Keratinocyte (primary cell): ENCODE measurements at regions not wholly inside any gene's neighbourhood (a gene's known extent, or its start where the extent isn't known, plus 50 kb on each side); places are given as distances from the start of the nearest gene placed in this dataset.

ENCODE experiments used
- EZH2 ChIP-seq: IDR thresholded peaks from one replicate; pipeline ENCODE4 v1.6.1; 2012; ENCODE audit warnings: inconsistent platforms, mild to moderate bottlenecking, low read length, moderate library complexity
- TF ChIP-seq, protein P1 (sequence below), 3 experiments: IDR thresholded peaks in 1 of 3; conservative IDR thresholded peaks in 1 of 3; optimal IDR thresholded peaks in 1 of 3; 2 replicates in 2 of 3; 3 replicates in 1 of 3; pipeline versions ENCODE3 to v1.5.1; 2011; ENCODE audit warnings: low read length in 3 of 3, mild to moderate bottlenecking in 3 of 3, moderate library complexity in 2 of 3, control low read depth in 1 of 3, inconsistent platforms in 1 of 3; ENCODE audit not compliant: insufficient read depth in 2 of 3; ENCODE audit errors: extremely low read depth in 1 of 3

- TF ChIP-seq, protein P1, sequence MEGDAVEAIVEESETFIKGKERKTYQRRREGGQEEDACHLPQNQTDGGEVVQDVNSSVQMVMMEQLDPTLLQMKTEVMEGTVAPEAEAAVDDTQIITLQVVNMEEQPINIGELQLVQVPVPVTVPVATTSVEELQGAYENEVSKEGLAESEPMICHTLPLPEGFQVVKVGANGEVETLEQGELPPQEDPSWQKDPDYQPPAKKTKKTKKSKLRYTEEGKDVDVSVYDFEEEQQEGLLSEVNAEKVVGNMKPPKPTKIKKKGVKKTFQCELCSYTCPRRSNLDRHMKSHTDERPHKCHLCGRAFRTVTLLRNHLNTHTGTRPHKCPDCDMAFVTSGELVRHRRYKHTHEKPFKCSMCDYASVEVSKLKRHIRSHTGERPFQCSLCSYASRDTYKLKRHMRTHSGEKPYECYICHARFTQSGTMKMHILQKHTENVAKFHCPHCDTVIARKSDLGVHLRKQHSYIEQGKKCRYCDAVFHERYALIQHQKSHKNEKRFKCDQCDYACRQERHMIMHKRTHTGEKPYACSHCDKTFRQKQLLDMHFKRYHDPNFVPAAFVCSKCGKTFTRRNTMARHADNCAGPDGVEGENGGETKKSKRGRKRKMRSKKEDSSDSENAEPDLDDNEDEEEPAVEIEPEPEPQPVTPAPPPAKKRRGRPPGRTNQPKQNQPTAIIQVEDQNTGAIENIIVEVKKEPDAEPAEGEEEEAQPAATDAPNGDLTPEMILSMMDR (optimal IDR thresholded peaks at IDR 0.05 in 1 of 3, IDR thresholded peaks at IDR 0.05 in 1 of 3, conservative IDR thresholded peaks at IDR 0.05 in 1 of 3; ENCODE audit: extremely low read depth in 1 of 3, insufficient read depth in 2 of 3, low read length in 3 of 3), result no peak
- TF ChIP-seq EZH2, result no peak
These were observed 1464.1 kb upstream of the FLRT2 start for GRCh38 chr14:84065811-84066210.
